ENCODE measurements at regions not wholly inside any gene's neighbourhood (a gene's known extent, or its start where the extent isn't known, plus 50 kb on each side); places are given as distances from the start of the nearest gene placed in this dataset.
"Not testable (repeated sequence)": the region's sequence is repeated elsewhere in the genome, so short reads cannot be mapped to it uniquely, and the experiment has no call there.

- not testable (repeated sequence) for TF ChIP-seq FOS (IDR thresholded peaks at IDR 0.05; ENCODE audit: low read depth, low read length); CEBPB (IDR thresholded peaks at IDR 0.05; ENCODE audit: low read depth, low read length); SMC3 (IDR thresholded peaks at IDR 0.05; ENCODE audit: low read depth, low read length); CTCF (conservative IDR thresholded peaks at IDR 0.05; ENCODE audit: low read depth, low read length); RFX5 (IDR thresholded peaks at IDR 0.05; ENCODE audit: low read depth, low read length); CHD1 (IDR thresholded peaks at IDR 0.05; ENCODE audit: low read depth, low read length); ELK1 (IDR thresholded peaks at IDR 0.05; ENCODE audit: borderline replicate concordance, low read depth, low read length); USF2 (IDR thresholded peaks at IDR 0.05; ENCODE audit: low read depth, low read length); RAD21 (IDR thresholded peaks at IDR 0.05; ENCODE audit: low read length)
These were observed 330.1 kb downstream of the GOLGA6L6 start for GRCh38 chr15:20211508-20211907.
